ENCODE measurements at regions not wholly inside any gene's neighbourhood (a gene's known extent, or its start where the extent isn't known, plus 50 kb on each side); places are given as distances from the start of the nearest gene placed in this dataset.
"Not testable (repeated sequence)": the region's sequence is repeated elsewhere in the genome, so short reads cannot be mapped to it uniquely, and the experiment has no call there.

DNA sequence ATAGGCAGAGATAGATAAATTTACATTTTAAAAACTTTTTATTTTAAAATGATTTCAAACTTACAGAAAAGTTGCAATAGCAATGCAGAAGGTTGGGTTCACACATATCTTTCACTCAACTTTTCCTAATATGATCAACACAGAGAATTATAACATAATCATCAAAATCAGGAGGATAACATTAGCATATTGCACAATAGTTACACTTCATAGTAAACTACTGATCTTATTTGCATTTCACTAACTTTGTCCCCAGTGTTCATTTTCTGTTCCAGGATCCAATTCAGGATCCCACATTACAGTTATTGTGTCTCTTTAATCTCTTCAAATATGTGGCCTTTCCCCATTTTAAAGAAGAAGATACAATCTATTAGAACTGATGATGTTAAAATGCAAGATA, 115.4 kb upstream of the ETV6 start:
- in situ Hi-C loops (cut with MboI; ENCODE audit: low sequenced_read_pairs) = no loop called here

DNA sequence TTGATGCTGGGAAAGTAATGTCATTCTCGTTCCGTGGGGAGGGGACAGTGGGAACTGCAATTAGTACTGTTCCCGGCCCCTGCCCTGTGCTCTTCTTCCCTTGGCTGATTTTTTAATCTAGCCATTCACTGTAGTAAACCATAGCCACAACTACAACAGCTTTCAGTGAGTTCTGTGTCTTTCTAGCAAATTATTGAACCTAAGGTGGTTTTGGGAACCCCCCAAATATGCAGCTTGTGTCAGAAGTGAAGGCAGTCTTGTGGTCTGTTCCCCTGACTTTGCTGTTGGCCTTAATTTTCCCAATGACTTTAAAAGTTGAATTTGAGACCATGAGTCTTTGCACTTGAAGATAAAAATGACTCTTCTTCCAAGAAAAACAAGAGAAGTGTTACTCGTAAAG, 114.3 kb upstream of the ETV6 start:
- in situ Hi-C loops (cut with MboI; ENCODE audit: low sequenced_read_pairs) = no loop called here

DNA sequence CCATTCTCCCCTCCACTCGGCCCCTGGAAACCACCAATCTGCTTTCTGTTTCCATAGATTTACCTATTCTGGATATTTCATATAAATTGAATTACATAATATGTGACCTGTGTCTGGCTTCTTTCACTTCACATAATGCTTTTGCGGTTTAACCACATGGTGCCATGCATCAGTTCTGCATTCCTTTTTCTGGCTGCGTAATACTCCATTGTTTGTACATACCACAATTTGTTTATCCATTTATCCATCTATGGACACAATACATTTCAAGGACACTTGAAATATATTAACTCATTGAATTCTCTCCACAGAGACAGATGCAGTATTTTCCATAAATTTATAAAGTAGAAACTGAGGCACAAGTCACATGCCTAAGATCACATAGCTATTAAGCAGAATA, 110.3 kb upstream of the ETV6 start:
- in situ Hi-C loops (cut with MboI; ENCODE audit: low sequenced_read_pairs) = no loop called here

GRCh38 chr12:11540156-11540555, 109.3 kb upstream of the ETV6 start:
- in situ Hi-C loops (cut with MboI; ENCODE audit: low sequenced_read_pairs) = no loop called here

DNA sequence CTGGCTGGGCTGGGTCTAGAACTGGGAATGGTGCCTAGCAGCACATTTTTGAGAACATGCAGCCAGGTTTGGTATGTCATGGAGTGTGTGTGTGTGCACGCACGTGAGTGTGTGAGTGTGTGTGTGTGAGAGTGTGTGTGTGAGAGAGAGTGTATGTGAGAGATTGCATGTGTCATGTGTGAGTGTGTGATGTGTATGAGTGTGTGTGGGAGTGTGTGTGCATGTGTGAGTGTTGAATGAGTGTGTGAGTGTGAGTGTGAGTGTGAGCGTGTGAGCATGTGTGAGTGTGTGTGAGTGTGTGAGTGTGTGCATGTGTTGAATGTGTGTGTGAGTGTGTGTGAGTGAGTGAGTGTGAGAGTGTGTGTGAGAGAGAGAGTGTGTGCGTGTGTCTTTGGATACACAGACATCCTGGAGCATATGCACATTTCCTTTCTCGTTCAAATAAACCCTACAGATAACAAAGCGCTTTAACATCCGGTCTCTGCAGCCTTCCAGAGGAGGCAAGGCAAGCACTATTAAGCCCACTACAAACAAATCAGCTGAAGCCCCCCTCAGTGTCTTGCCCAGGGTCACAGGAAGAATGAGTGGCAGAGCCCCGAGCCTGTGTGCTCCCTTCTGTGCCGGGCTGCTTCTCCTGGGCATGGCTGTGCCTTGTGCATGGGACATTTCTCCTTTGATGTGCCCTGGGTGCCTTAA, 108.7 kb upstream of the ETV6 start:
- in situ Hi-C loops (cut with MboI; ENCODE audit: low sequenced_read_pairs) = no loop called here

GRCh38 chr12:11542599-11542998, 106.9 kb upstream of the ETV6 start:
- in situ Hi-C loops (cut with MboI; ENCODE audit: low sequenced_read_pairs) = no loop called here

- in situ Hi-C loops (cut with MboI; ENCODE audit: low sequenced_read_pairs) = no loop called here
These were observed 105.9 kb upstream of the ETV6 start for GRCh38 chr12:11543457-11544158.

DNA sequence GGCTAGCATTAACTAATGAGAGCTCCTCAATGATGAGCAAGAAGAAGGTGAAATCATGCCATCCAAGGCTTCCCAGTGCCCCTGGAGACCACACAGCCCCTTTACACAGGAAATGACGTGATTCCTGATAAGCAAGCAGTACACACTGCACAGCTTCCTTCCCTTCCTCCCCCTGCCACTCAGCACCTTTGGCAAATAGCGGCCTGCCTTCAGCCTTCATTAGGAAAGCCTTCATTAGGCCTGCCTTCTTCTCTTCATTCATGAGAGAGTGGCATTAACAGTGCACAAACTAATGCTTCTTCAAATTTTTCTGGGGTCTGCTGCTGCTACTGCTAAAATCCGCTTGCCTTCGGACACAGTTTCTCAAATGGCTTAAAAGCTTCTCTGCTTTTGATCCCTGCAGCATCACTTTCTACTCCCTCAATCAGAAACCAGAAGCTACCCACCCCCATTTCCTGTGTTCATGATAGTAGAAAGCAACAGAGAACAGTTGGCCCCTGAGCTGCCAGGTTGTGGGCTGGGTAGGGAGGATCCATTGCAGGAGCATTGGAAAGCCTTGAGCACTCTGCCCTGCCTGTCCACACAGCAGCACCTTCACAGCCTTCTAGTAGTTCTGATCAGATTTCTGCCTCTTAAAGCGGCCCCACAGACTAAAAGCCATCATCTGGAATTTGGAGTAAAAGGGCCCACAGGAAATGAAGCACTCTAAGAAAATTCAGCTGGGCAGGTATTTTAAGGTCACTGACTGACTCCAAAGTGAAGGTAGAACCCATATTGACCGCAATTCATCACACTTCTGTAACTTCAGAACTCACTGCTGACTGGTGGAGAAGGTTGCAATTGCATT, 103.8 kb upstream of the ETV6 start:
- in situ Hi-C loops (cut with MboI; ENCODE audit: low sequenced_read_pairs) = no loop called here

- in situ Hi-C loops (cut with MboI; ENCODE audit: low sequenced_read_pairs) = not testable (repeated sequence)
These were observed 102.7 kb upstream of the ETV6 start for GRCh38 chr12:11546582-11547270.

- in situ Hi-C loops (cut with MboI; ENCODE audit: low sequenced_read_pairs) = not testable (repeated sequence)
These were observed 102.2 kb upstream of the ETV6 start for GRCh38 chr12:11547271-11547646.

DNA sequence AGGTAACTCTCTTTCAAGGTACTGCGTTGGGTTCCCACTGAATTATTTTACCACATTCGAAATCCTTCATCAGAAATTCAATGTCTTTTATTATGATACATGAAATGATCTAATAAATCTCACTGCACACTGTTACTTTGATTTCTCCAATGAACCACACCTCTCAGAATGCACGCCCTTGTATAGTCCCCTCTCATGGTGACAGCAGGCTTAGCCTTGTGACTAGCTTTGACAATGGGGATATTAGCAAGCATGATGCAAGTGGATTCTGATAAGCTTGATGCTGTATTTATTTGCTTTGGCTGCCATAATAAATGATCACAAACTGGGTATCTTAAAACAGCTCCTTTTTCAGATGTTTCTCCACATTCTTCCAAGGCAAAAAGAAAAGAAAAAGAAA, 100.4 kb upstream of the ETV6 start:
- in situ Hi-C loops (cut with MboI; ENCODE audit: low sequenced_read_pairs) = no loop called here

DNA sequence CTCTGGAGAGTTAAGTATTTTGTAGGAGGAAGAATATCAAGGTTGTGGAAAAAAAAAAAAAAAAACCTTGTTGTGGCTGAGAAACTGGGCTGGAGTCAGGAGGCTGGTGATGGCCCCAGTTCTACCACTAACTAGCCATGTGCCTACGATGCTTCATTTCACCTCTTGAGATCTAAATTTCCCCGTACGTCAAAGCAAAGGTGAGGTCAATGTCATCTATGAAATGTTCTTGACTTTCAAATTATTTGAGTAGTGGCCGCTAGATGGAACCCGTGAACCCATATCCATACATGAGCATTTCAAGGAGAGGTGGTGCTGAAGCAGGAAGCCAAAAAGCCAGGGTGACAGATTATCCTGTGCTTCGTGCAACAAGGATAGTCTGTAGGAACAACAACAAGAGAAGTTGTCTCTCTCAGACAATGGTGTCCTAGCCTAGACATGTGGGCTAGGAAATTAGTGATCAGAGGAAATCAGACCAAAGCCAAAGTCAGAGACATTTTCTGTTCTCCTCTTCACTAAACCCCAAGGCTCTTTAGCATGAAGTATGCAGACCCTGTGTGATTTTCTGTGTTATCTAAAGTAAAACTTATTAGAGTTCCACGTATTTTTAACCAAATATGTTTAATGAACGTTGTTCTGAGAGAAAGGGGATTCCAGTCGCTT, 95.5 kb upstream of the ETV6 start:
- in situ Hi-C loops (cut with MboI; ENCODE audit: low sequenced_read_pairs) = loop anchor here (25.0 kb wide), 1 partner anchor 783 kb away; no protein-coding TSS in a partner anchor

GRCh38 chr12:11555195-11555594, 94.3 kb upstream of the ETV6 start:
- in situ Hi-C loops (cut with MboI; ENCODE audit: low sequenced_read_pairs) = loop anchor here (25.0 kb wide), 1 partner anchor 782 kb away; no protein-coding TSS in a partner anchor

- in situ Hi-C loops (cut with MboI; ENCODE audit: low sequenced_read_pairs) = loop anchor here (25.0 kb wide), 1 partner anchor 781 kb away; no protein-coding TSS in a partner anchor
These were observed 93.5 kb upstream of the ETV6 start for GRCh38 chr12:11555743-11556625.

- in situ Hi-C loops (cut with MboI; ENCODE audit: low sequenced_read_pairs) = loop anchor here (25.0 kb wide), 1 partner anchor 781 kb away; no protein-coding TSS in a partner anchor
These were observed 92.8 kb upstream of the ETV6 start for GRCh38 chr12:11556682-11557081.

GRCh38 chr12:11559626-11560340, 89.7 kb upstream of the ETV6 start:
- in situ Hi-C loops (cut with MboI; ENCODE audit: low sequenced_read_pairs) = loop anchor here (25.0 kb wide), 1 partner anchor 778 kb away; no protein-coding TSS in a partner anchor

DNA sequence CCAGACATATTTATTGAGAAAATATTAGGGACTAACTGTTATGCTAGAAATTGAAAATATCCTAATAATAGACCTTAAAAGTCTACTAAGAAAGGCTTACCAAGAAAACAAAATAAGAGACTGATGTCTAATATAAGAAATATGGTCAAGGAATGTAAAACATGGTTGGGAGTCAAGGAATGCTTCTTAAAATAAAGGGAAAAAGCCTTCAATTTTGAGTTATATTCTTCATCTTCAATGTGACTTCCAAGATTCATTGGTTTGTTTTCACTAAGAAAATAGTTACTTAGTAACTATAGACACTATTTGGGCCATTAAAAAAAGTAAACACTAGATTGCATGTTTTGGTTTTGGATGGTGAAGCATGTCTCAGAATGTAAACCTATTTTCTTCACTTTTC, 88.1 kb upstream of the ETV6 start:
- in situ Hi-C loops (cut with MboI; ENCODE audit: low sequenced_read_pairs) = loop anchor here (25.0 kb wide), 1 partner anchor 776 kb away; no protein-coding TSS in a partner anchor

Data from HL-60/S4 treated with retinoic acid at 250 ng/mL for 4 days and 3 days (cell line).